ENCODE measurements at regions not wholly inside any gene's neighbourhood (a gene's known extent, or its start where the extent isn't known, plus 50 kb on each side); places are given as distances from the start of the nearest gene placed in this dataset.
"Not testable (repeated sequence)": the region's sequence is repeated elsewhere in the genome, so short reads cannot be mapped to it uniquely, and the experiment has no call there.

GRCh38 chr6:48397887-48398286 is 286.9 kb upstream of the PTCHD4 start:
- H3K36me3 ChIP-seq (replicated peaks): no peaks in the 10 kb centered on the region
- no peaks in the 10 kb centered on the region for H3K27me3 ChIP-seq (replicated peaks)
- H3K27ac ChIP-seq: no peak overlapping the region
- in situ Hi-C loops (cut with HindIII; ENCODE audit: low pct_ligation_motif_present, low sequenced_read_pairs): no loop called here
- no peak for DNase-seq
- no peak overlapping the region for H3K4me3 ChIP-seq (ENCODE audit: low read depth, low read length)
- no peak for TF ChIP-seq CTCF (IDR thresholded peaks at IDR 0.05; ENCODE audit: low read depth, low read length, missing control alignments)

- Histone ChIP-seq H3K36me3 (replicated peaks) (no peaks in the 10 kb centered on the region), H3K27me3 (replicated peaks) (no peaks in the 10 kb centered on the region), H3K4me3 (ENCODE audit: low read depth, low read length) (no peak overlapping the region), H3K27ac (no peak overlapping the region)
- TF ChIP-seq CTCF (IDR thresholded peaks at IDR 0.05; ENCODE audit: low read depth, low read length, missing control alignments): no peak
- no peak for DNase-seq
- in situ Hi-C loops (cut with HindIII; ENCODE audit: low pct_ligation_motif_present, low sequenced_read_pairs): no loop called here
These were observed 278.4 kb upstream of the PTCHD4 start for GRCh38 chr6:48389146-48390043.

- no peak overlapping the region for H3K27ac ChIP-seq
- no peaks in the 10 kb centered on the region for H3K36me3 ChIP-seq (replicated peaks)
- H3K4me3 ChIP-seq (ENCODE audit: low read depth, low read length): no peak overlapping the region
- H3K27me3 ChIP-seq (replicated peaks): no peaks in the 10 kb centered on the region
- no peak for TF ChIP-seq CTCF (IDR thresholded peaks at IDR 0.05; ENCODE audit: low read depth, low read length, missing control alignments)
- in situ Hi-C loops (cut with HindIII; ENCODE audit: low pct_ligation_motif_present, low sequenced_read_pairs): no loop called here
- DNase-seq: no peak
These were observed 277.0 kb upstream of the PTCHD4 start for GRCh38 chr6:48388044-48388443.

GRCh38 chr6:48378884-48379407 is 267.9 kb upstream of the PTCHD4 start:
- no peaks in the 10 kb centered on the region for H3K36me3 ChIP-seq (replicated peaks)
- H3K27ac ChIP-seq: no peak overlapping the region
- no peak for DNase-seq
- H3K27me3 ChIP-seq (replicated peaks): no peaks in the 10 kb centered on the region
- in situ Hi-C loops (cut with HindIII; ENCODE audit: low pct_ligation_motif_present, low sequenced_read_pairs): no loop called here
- no peak overlapping the region for H3K4me3 ChIP-seq (ENCODE audit: low read depth, low read length)
- TF ChIP-seq CTCF (IDR thresholded peaks at IDR 0.05; ENCODE audit: low read depth, low read length, missing control alignments): no peak

GRCh38 chr6:48377115-48377514 is 266.1 kb upstream of the PTCHD4 start:
- no peak overlapping the region for H3K27ac ChIP-seq
- TF ChIP-seq CTCF (IDR thresholded peaks at IDR 0.05; ENCODE audit: low read depth, low read length, missing control alignments): no peak
- in situ Hi-C loops (cut with HindIII; ENCODE audit: low pct_ligation_motif_present, low sequenced_read_pairs): no loop called here
- no peak for DNase-seq
- no peak overlapping the region for H3K4me3 ChIP-seq (ENCODE audit: low read depth, low read length)
- H3K27me3 ChIP-seq (replicated peaks): no peaks in the 10 kb centered on the region
- no peaks in the 10 kb centered on the region for H3K36me3 ChIP-seq (replicated peaks)

GRCh38 chr6:48371226-48371625 is 260.2 kb upstream of the PTCHD4 start:
- H3K4me3 ChIP-seq (ENCODE audit: low read depth, low read length); H3K36me3 ChIP-seq (replicated peaks); DNase-seq; H3K27ac ChIP-seq; in situ Hi-C loops (cut with HindIII; ENCODE audit: low pct_ligation_motif_present, low sequenced_read_pairs); H3K27me3 ChIP-seq (replicated peaks): not testable (repeated sequence)
